ENCODE measurements at regions not wholly inside any gene's neighbourhood (a gene's known extent, or its start where the extent isn't known, plus 50 kb on each side); places are given as distances from the start of the nearest gene placed in this dataset.

DNA sequence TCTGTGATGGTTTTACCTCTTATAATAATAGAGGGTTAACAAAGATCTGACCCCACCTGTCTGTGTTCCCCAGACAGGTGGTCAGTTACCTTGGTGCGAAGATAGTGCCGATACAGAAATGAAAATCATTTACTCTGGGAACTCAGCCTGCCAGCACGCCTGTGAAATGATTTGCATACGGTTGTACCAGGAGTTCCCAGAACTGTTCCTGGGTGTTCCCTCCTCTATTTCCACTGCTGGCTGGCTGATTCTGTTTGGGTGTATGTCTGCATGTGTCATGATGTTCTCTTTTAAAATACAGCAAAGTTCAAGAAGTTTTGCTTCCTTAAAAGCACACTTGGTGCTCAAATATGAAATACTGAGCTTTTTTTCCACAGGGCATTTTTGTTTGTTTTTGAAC, 527.1 kb downstream of the FGF9 start:
- Histone ChIP-seq H3K9ac (no peak overlapping the region), H3K36me3 (replicated peaks in 1 of 2; ENCODE audit: control insufficient read depth in 1 of 2, insufficient read depth in 2 of 2, low read length in 1 of 2) (no peaks in the 10 kb centered on the region), H4K20me1 (ENCODE audit: insufficient read depth) (no peaks in the 10 kb centered on the region), H3F3A (replicated peaks; ENCODE audit: insufficient read depth) (no peaks in the 10 kb centered on the region), H3K27me3 (ENCODE audit: insufficient read depth) (no peaks in the 10 kb centered on the region), H3K27ac (ENCODE audit: low read depth in 2 of 2, low read length in 1 of 2) (no peak overlapping the region), H2AFZ (ENCODE audit: low read depth) (no peak overlapping the region), H3K4me1 (ENCODE audit: control insufficient read depth in 1 of 2, insufficient read depth in 2 of 2, low read depth in 1 of 2, low read length in 1 of 2) (no peaks in the 10 kb centered on the region), H3K9me3 (no peaks in the 10 kb centered on the region), H3K9me2 (no peaks in the 10 kb centered on the region), H3K4me3 (ENCODE audit: low read depth in 2 of 2, low read length in 1 of 2) (no peak overlapping the region), H3K4me2 (no peak overlapping the region), H3K79me2 (ENCODE audit: insufficient read depth) (no peaks in the 10 kb centered on the region)
- POLR2A ChIA-PET, result no interaction called here
- 12% methylated on average over 4 of the region's 4 CpGs for WGBS (ENCODE audit: low lambda C conversion rate)
- no peak for DNase-seq
- TF ChIP-seq POLR2AphosphoS5 (IDR thresholded peaks at IDR 0.05; ENCODE audit: low read depth, low read length) (no peak), CHD2 (IDR thresholded peaks at IDR 0.05; ENCODE audit: low read length, partially characterized antibody) (no peak), FOXJ3 (CRISPR knock-in tag; IDR thresholded peaks at IDR 0.05) (no peak), MEF2A (IDR thresholded peaks at IDR 0.05; ENCODE audit: borderline replicate concordance, low read depth) (no peak)
- TF ChIP-seq, protein P1, sequence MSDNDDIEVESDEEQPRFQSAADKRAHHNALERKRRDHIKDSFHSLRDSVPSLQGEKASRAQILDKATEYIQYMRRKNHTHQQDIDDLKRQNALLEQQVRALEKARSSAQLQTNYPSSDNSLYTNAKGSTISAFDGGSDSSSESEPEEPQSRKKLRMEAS (IDR thresholded peaks at IDR 0.05; ENCODE audit: low read depth), result no peak
- CTCF ChIA-PET, result interaction anchor here (0.6 kb wide), 1 partner anchor 539 kb away, joined by 3 read pairs; no protein-coding TSS in a partner anchor

DNA sequence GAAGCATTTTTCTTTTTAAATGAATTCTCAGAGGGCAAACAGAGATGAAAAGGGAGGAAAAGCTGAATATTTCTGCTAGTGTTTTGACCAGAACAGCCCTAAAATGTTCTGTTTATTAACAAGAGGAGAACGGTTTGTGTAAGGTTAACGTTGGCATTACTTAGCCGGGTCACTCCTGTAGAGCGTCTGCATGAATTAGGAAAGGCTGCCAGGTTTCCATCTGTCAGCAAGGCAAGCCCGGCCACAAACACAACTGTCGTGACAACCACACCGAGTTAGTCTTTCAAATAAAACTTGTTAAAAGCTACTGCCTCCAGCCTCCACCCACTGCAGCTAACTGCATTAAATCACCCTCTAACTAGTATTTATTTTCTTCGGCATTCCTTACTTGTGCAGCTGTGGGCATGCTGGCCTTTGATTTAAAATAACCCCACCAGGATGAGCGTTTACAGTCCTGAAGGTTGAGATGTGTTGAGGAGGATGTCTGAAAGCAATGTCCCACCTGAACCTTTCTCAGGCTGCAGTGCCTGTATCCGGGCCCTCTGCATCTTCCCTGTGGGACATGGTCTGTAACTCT, 527.9 kb downstream of the FGF9 start:
- H3K9me2 ChIP-seq, result no peaks in the 10 kb centered on the region
- ChIA-PET CTCF (no interaction called here), POLR2A (no interaction called here)
- H3K9me3 ChIP-seq, result no peaks in the 10 kb centered on the region
- H3K4me2 ChIP-seq, result no peak overlapping the region
- TF ChIP-seq CHD2 (IDR thresholded peaks at IDR 0.05; ENCODE audit: low read length, partially characterized antibody) (no peak), RCOR1 (IDR thresholded peaks at IDR 0.05; ENCODE audit: low read length) (no peak), SMC3 (IDR thresholded peaks at IDR 0.05; ENCODE audit: low read depth, low read length) (no peak), GABPA (IDR thresholded peaks at IDR 0.05; ENCODE audit: low read depth) (no peak), TEAD4 (IDR thresholded peaks at IDR 0.05; ENCODE audit: borderline replicate concordance, insufficient read depth) (no peak)
- TF ChIP-seq, protein P2, sequence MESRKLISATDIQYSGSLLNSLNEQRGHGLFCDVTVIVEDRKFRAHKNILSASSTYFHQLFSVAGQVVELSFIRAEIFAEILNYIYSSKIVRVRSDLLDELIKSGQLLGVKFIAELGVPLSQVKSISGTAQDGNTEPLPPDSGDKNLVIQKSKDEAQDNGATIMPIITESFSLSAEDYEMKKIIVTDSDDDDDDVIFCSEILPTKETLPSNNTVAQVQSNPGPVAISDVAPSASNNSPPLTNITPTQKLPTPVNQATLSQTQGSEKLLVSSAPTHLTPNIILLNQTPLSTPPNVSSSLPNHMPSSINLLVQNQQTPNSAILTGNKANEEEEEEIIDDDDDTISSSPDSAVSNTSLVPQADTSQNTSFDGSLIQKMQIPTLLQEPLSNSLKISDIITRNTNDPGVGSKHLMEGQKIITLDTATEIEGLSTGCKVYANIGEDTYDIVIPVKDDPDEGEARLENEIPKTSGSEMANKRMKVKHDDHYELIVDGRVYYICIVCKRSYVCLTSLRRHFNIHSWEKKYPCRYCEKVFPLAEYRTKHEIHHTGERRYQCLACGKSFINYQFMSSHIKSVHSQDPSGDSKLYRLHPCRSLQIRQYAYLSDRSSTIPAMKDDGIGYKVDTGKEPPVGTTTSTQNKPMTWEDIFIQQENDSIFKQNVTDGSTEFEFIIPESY (IDR thresholded peaks at IDR 0.05; ENCODE audit: borderline replicate concordance, low read depth), result no peak
- H3F3A ChIP-seq (replicated peaks; ENCODE audit: insufficient read depth), result no peaks in the 10 kb centered on the region
- H3K4me3 ChIP-seq (ENCODE audit: low read depth in 2 of 2, low read length in 1 of 2), result no peak overlapping the region
- WGBS (ENCODE audit: low lambda C conversion rate), result 7% methylated on average over 10 of the region's 10 CpGs
- no peaks in the 10 kb centered on the region for H4K20me1 ChIP-seq (ENCODE audit: insufficient read depth)
- H3K36me3 ChIP-seq (replicated peaks in 1 of 2; ENCODE audit: control insufficient read depth in 1 of 2, insufficient read depth in 2 of 2, low read length in 1 of 2), result no peaks in the 10 kb centered on the region
- no peak overlapping the region for H3K9ac ChIP-seq
- H3K79me2 ChIP-seq (ENCODE audit: insufficient read depth), result no peaks in the 10 kb centered on the region
- no peak overlapping the region for H3K27ac ChIP-seq (ENCODE audit: low read depth in 2 of 2, low read length in 1 of 2)
- DNase-seq, result no peak
- H3K4me1 ChIP-seq (ENCODE audit: control insufficient read depth in 1 of 2, insufficient read depth in 2 of 2, low read depth in 1 of 2, low read length in 1 of 2), result no peaks in the 10 kb centered on the region
- H3K27me3 ChIP-seq (ENCODE audit: insufficient read depth), result no peaks in the 10 kb centered on the region
- H2AFZ ChIP-seq (ENCODE audit: low read depth), result no peak overlapping the region

DNA sequence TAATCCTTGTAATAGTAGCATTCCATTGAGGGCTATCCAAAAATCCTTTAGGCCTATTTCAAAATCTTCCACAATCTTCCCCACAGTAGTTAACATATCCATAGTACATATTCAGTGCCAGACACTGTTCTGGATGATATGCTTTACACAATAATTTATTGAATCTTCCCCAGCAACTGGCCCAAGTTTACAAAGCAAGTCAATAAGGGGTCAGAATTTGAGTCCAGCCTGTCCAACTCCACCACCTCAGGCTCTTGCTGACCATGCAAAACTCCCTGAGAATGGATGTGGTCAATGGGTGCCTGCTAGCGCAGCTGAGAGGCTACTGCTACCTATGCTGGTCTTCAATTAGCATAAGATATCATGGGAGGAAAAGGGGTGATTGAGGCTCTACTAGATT, 529.6 kb downstream of the FGF9 start:
- no peaks in the 10 kb centered on the region for H3K27me3 ChIP-seq (ENCODE audit: insufficient read depth)
- no peak overlapping the region for H3K4me3 ChIP-seq (ENCODE audit: low read depth in 2 of 2, low read length in 1 of 2)
- no peaks in the 10 kb centered on the region for H3K9me2 ChIP-seq
- no peaks in the 10 kb centered on the region for H3K79me2 ChIP-seq (ENCODE audit: insufficient read depth)
- H3F3A ChIP-seq (replicated peaks; ENCODE audit: insufficient read depth), result no peaks in the 10 kb centered on the region
- H3K4me1 ChIP-seq (ENCODE audit: control insufficient read depth in 1 of 2, insufficient read depth in 2 of 2, low read depth in 1 of 2, low read length in 1 of 2), result no peaks in the 10 kb centered on the region
- H3K9me3 ChIP-seq, result no peaks in the 10 kb centered on the region
- H3K4me2 ChIP-seq, result no peak overlapping the region
- ChIA-PET POLR2A (no interaction called here), CTCF (no interaction called here)
- DNase-seq, result no peak
- H4K20me1 ChIP-seq (ENCODE audit: insufficient read depth), result no peaks in the 10 kb centered on the region
- 40% methylated on average over 1 of the region's 1 CpG for WGBS (ENCODE audit: low lambda C conversion rate)
- no peak overlapping the region for H3K27ac ChIP-seq (ENCODE audit: low read depth in 2 of 2, low read length in 1 of 2)
- H2AFZ ChIP-seq (ENCODE audit: low read depth), result no peak overlapping the region
- H3K36me3 ChIP-seq (replicated peaks in 1 of 2; ENCODE audit: control insufficient read depth in 1 of 2, insufficient read depth in 2 of 2, low read length in 1 of 2), result no peaks in the 10 kb centered on the region
- no peak overlapping the region for H3K9ac ChIP-seq
- TF ChIP-seq, protein P1 (IDR thresholded peaks at IDR 0.05; ENCODE audit: low read depth), result no peak
- TF ChIP-seq RCOR1 (IDR thresholded peaks at IDR 0.05; ENCODE audit: low read length) (no peak), JUND (IDR thresholded peaks at IDR 0.05) (no peak), TAF1 (IDR thresholded peaks at IDR 0.05; ENCODE audit: borderline replicate concordance, low read depth, low read length) (no peak), EP300 (IDR thresholded peaks at IDR 0.05; ENCODE audit: borderline replicate concordance in 1 of 2, low read depth in 1 of 2, low read length in 1 of 2) (no peak), GABPA (IDR thresholded peaks at IDR 0.05; ENCODE audit: low read depth) (no peak), EZH2phosphoT487 (IDR thresholded peaks at IDR 0.05; ENCODE audit: borderline replicate concordance, low read depth) (no peak), POLR2AphosphoS5 (IDR thresholded peaks at IDR 0.05; ENCODE audit: low read depth, low read length) (no peak), SIN3A (IDR thresholded peaks at IDR 0.05; ENCODE audit: borderline replicate concordance, low read depth, low read length) (no peak)
- TF ChIP-seq, protein P3, sequence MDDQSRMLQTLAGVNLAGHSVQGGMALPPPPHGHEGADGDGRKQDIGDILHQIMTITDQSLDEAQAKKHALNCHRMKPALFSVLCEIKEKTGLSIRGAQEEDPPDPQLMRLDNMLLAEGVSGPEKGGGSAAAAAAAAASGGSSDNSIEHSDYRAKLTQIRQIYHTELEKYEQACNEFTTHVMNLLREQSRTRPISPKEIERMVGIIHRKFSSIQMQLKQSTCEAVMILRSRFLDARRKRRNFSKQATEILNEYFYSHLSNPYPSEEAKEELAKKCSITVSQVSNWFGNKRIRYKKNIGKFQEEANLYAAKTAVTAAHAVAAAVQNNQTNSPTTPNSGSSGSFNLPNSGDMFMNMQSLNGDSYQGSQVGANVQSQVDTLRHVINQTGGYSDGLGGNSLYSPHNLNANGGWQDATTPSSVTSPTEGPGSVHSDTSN (IDR thresholded peaks at IDR 0.05), result no peak
- TF ChIP-seq, protein P4, sequence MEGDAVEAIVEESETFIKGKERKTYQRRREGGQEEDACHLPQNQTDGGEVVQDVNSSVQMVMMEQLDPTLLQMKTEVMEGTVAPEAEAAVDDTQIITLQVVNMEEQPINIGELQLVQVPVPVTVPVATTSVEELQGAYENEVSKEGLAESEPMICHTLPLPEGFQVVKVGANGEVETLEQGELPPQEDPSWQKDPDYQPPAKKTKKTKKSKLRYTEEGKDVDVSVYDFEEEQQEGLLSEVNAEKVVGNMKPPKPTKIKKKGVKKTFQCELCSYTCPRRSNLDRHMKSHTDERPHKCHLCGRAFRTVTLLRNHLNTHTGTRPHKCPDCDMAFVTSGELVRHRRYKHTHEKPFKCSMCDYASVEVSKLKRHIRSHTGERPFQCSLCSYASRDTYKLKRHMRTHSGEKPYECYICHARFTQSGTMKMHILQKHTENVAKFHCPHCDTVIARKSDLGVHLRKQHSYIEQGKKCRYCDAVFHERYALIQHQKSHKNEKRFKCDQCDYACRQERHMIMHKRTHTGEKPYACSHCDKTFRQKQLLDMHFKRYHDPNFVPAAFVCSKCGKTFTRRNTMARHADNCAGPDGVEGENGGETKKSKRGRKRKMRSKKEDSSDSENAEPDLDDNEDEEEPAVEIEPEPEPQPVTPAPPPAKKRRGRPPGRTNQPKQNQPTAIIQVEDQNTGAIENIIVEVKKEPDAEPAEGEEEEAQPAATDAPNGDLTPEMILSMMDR (IDR thresholded peaks at IDR 0.05), result no peak

All from SK-N-SH (cell line).